Muscle layer of colon (tissue), 2 donors: ENCODE measurements at regions not wholly inside any gene's neighbourhood (a gene's known extent, or its start where the extent isn't known, plus 50 kb on each side); places are given as distances from the start of the nearest gene placed in this dataset.
"Not testable (repeated sequence)": the region's sequence is repeated elsewhere in the genome, so short reads cannot be mapped to it uniquely, and the experiment has no call there.

ENCODE experiments used
- H3K27ac ChIP-seq: one replicate; pipeline ENCODE4 v1.7.0; 2013; ENCODE audit warnings: low read depth, mild to moderate bottlenecking, low read length, moderate library complexity
- H3K27me3 ChIP-seq, 2 donors: one replicate each; pipeline ENCODE4 v1.7.0; 2013; ENCODE audit warnings: low read length in 2 of 2, mild to moderate bottlenecking in 2 of 2; ENCODE audit not compliant: insufficient read depth in 2 of 2, control insufficient read depth in 1 of 2
- H3K36me3 ChIP-seq: one replicate; pipeline ENCODE4 v1.7.0; 2013; ENCODE audit warnings: mild to moderate bottlenecking, low read length; ENCODE audit not compliant: insufficient read depth
- H3K4me1 ChIP-seq: one replicate; pipeline ENCODE4 v1.7.0; 2013; ENCODE audit warnings: mild to moderate bottlenecking, low read length; ENCODE audit not compliant: insufficient read depth
- H3K4me3 ChIP-seq, 2 donors: one replicate each; pipeline ENCODE4 v1.7.0; 2013; ENCODE audit warnings: low read length in 2 of 2, low read depth in 1 of 2, mild to moderate bottlenecking in 1 of 2, moderate library complexity in 1 of 2
- H3K9ac ChIP-seq: one replicate; pipeline ENCODE4 v1.7.0; 2013; ENCODE audit warnings: low read length
- H3K9me3 ChIP-seq: one replicate; pipeline ENCODE4 v1.7.0; 2013; ENCODE audit warnings: mild to moderate bottlenecking, low read length
- donor health status: abdominal sarcoma.
- donor health status: Adenocarcinoma of cecum.

- Histone ChIP-seq H3K36me3 (no peaks in the 10 kb centered on the region), H3K9ac (no peak overlapping the region), H3K4me1 (no peaks in the 10 kb centered on the region), H3K27ac (no peak overlapping the region), H3K27me3 (no peaks in the 10 kb centered on the region), H3K9me3 (no peaks in the 10 kb centered on the region), H3K4me3 (no peak overlapping the region)
Measured at GRCh38 chr7:109890622-109891021, 1200.3 kb upstream of the LRRN3 start.

- H3K9me3 ChIP-seq, result no peaks in the 10 kb centered on the region
- no peaks in the 10 kb centered on the region for H3K4me1 ChIP-seq
- no peak overlapping the region for H3K4me3 ChIP-seq
- H3K36me3 ChIP-seq, result no peaks in the 10 kb centered on the region
- H3K27me3 ChIP-seq, result no peaks in the 10 kb centered on the region
- H3K27ac ChIP-seq, result no peak overlapping the region
- H3K9ac ChIP-seq, result no peak overlapping the region
Measured at GRCh38 chr7:109893231-109893630, 1197.7 kb upstream of the LRRN3 start.

GRCh38 chr7:109895536-109895935, 1195.4 kb upstream of the LRRN3 start:
- Histone ChIP-seq H3K4me1 (no peaks in the 10 kb centered on the region), H3K9me3 (no peaks in the 10 kb centered on the region), H3K36me3 (no peaks in the 10 kb centered on the region), H3K4me3 (no peak overlapping the region), H3K27me3 (no peaks in the 10 kb centered on the region), H3K9ac (no peak overlapping the region), H3K27ac (no peak overlapping the region)

- Histone ChIP-seq H3K27me3 (no peaks in the 10 kb centered on the region), H3K9ac (no peak overlapping the region), H3K4me3 (no peak overlapping the region), H3K27ac (no peak overlapping the region), H3K4me1 (no peaks in the 10 kb centered on the region), H3K9me3 (no peaks in the 10 kb centered on the region), H3K36me3 (no peaks in the 10 kb centered on the region)
Measured at GRCh38 chr7:109901926-109902325, 1189.0 kb upstream of the LRRN3 start.

GRCh38 chr7:109905368-109906065, 1185.4 kb upstream of the LRRN3 start:
- not testable (repeated sequence) for H3K9me3 ChIP-seq, H3K4me1 ChIP-seq, H3K4me3 ChIP-seq, H3K27ac ChIP-seq, H3K9ac ChIP-seq, H3K36me3 ChIP-seq, H3K27me3 ChIP-seq

GRCh38 chr7:109915670-109916069, 1175.3 kb upstream of the LRRN3 start:
- Histone ChIP-seq H3K9me3 (no peaks in the 10 kb centered on the region), H3K36me3 (no peaks in the 10 kb centered on the region), H3K4me1 (no peaks in the 10 kb centered on the region), H3K9ac (no peak overlapping the region), H3K27me3 (no peaks in the 10 kb centered on the region), H3K27ac (no peak overlapping the region), H3K4me3 (no peak overlapping the region)

GRCh38 chr7:109926738-109927137, 1164.2 kb upstream of the LRRN3 start:
- Histone ChIP-seq H3K9ac (no peak overlapping the region), H3K4me1 (no peaks in the 10 kb centered on the region), H3K4me3 (no peak overlapping the region), H3K27me3 (no peaks in the 10 kb centered on the region), H3K9me3 (no peaks in the 10 kb centered on the region), H3K27ac (no peak overlapping the region), H3K36me3 (no peaks in the 10 kb centered on the region)

- Histone ChIP-seq H3K27me3 (no peaks in the 10 kb centered on the region), H3K9me3 (no peaks in the 10 kb centered on the region), H3K4me3 (no peak overlapping the region), H3K4me1 (no peaks in the 10 kb centered on the region), H3K36me3 (no peaks in the 10 kb centered on the region), H3K9ac (no peak overlapping the region), H3K27ac (no peak overlapping the region)
Measured at GRCh38 chr7:109930049-109930448, 1160.9 kb upstream of the LRRN3 start.

GRCh38 chr7:109939207-109939606, 1151.7 kb upstream of the LRRN3 start:
- no peaks in the 10 kb centered on the region for H3K9me3 ChIP-seq
- no peaks in the 10 kb centered on the region for H3K4me1 ChIP-seq
- H3K27ac ChIP-seq, result no peak overlapping the region
- H3K9ac ChIP-seq, result no peak overlapping the region
- H3K27me3 ChIP-seq, result no peaks in the 10 kb centered on the region
- H3K4me3 ChIP-seq, result no peak overlapping the region
- H3K36me3 ChIP-seq, result no peaks in the 10 kb centered on the region

- H3K27me3 ChIP-seq, result no peaks in the 10 kb centered on the region
- H3K9me3 ChIP-seq, result no peaks in the 10 kb centered on the region
- no peak overlapping the region for H3K27ac ChIP-seq
- H3K4me1 ChIP-seq, result no peaks in the 10 kb centered on the region
- H3K4me3 ChIP-seq, result no peak overlapping the region
- H3K9ac ChIP-seq, result no peak overlapping the region
- no peaks in the 10 kb centered on the region for H3K36me3 ChIP-seq
Measured at GRCh38 chr7:109945820-109946518, 1145.0 kb upstream of the LRRN3 start.

- H3K9ac ChIP-seq, result no peak overlapping the region
- H3K9me3 ChIP-seq, result no peaks in the 10 kb centered on the region
- H3K27me3 ChIP-seq, result no peaks in the 10 kb centered on the region
- no peaks in the 10 kb centered on the region for H3K36me3 ChIP-seq
- H3K4me3 ChIP-seq, result no peak overlapping the region
- no peaks in the 10 kb centered on the region for H3K4me1 ChIP-seq
- H3K27ac ChIP-seq, result no peak overlapping the region
Measured at GRCh38 chr7:109950256-109950655, 1140.7 kb upstream of the LRRN3 start.
